ENCODE measurements at regions not wholly inside any gene's neighbourhood (a gene's known extent, or its start where the extent isn't known, plus 50 kb on each side); places are given as distances from the start of the nearest gene placed in this dataset.

DNA sequence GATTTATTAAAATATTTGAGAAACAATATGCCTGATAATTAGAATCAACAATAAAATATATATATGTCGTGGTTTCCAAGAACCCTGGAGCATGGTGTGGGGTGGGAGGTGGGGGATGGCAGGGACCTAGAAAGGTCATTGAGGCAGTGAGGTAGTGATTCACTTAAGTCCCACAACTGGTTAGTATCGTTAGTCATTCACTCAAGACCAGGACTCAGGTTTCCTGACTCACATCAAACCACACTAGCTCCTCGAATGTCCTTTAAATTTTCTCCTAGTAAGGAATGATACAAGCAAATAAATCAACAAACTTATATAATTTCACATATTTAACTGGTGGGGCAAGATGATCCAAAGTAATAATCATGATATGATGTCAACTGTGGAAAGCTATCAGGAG is 158.8 kb upstream of the AADAT start:
- TF ChIP-seq, protein P1, sequence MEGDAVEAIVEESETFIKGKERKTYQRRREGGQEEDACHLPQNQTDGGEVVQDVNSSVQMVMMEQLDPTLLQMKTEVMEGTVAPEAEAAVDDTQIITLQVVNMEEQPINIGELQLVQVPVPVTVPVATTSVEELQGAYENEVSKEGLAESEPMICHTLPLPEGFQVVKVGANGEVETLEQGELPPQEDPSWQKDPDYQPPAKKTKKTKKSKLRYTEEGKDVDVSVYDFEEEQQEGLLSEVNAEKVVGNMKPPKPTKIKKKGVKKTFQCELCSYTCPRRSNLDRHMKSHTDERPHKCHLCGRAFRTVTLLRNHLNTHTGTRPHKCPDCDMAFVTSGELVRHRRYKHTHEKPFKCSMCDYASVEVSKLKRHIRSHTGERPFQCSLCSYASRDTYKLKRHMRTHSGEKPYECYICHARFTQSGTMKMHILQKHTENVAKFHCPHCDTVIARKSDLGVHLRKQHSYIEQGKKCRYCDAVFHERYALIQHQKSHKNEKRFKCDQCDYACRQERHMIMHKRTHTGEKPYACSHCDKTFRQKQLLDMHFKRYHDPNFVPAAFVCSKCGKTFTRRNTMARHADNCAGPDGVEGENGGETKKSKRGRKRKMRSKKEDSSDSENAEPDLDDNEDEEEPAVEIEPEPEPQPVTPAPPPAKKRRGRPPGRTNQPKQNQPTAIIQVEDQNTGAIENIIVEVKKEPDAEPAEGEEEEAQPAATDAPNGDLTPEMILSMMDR (conservative IDR thresholded peaks at IDR 0.05; ENCODE audit: low read depth in 2 of 2): no peak
- TF ChIP-seq POLR2AphosphoS5 (IDR thresholded peaks at IDR 0.05; ENCODE audit: low read depth) (no peak), EZH2 (IDR thresholded peaks at IDR 0.05; ENCODE audit: low read depth, unreplicated experiment) (no peak), JUNB (IDR thresholded peaks at IDR 0.05; ENCODE audit: unreplicated experiment) (no peak)

All from GM23338 (cell line).